ENCODE measurements at regions not wholly inside any gene's neighbourhood (a gene's known extent, or its start where the extent isn't known, plus 50 kb on each side); places are given as distances from the start of the nearest gene placed in this dataset.

DNA sequence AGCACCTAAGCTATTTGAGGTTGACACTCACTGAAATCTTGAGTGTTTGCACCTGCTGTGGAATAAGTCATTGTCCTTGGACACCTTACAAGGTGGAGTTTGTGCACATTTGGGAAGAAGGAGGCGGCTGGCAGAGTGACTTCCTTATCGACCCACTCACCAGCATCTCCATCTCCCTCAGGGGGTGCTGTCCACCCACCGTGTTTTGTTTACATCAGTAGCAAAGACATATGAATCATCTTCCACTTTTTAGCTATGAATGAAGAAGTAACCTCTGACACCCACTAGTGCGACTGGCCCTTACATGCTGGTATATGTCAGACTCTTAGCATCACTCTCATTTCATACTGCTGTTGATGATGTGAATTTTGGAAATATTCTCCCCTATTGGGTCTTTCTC, 119.5 kb upstream of the SGK1 start:
- H3K4me2 ChIP-seq (ENCODE audit: unreplicated experiment) = peak overlapping the region; percentile 78

DNA sequence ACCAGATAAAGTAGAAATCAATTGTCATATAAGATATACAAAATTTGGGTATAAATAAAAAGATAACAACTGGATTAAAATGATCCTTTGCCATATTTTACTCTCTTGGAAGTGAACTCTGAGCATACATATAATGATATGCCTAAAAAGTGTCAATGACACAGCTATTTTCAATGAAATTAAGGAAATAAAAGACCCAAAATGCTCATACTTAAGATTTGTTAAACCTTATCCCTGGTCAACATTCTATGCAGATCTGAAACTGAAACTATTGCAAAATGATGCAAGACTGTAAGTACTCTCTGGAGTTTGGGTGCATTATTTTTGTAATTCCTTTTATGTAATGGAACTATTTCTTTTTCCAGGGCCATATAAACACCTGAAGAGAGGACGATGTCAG, 119.0 kb upstream of the SGK1 start:
- H3K4me3 ChIP-seq = peak overlapping the region; percentile 34
- in situ Hi-C loops (cut with MboI) = loop anchor here (25.0 kb wide), 1 partner anchor 375 kb away; no protein-coding TSS in a partner anchor
- H3K4me2 ChIP-seq (ENCODE audit: unreplicated experiment) = peak overlapping the region; percentile 78
- 57 to 77% methylated on average over 1 of the region's 1 CpG for WGBS, 2 experiments (ENCODE audit: low coverage in 1 of 2, low lambda C conversion rate in 2 of 2, missing lambda C conversion rate in 2 of 2)
- peak; percentile 64 for DNase-seq
- H3K27ac ChIP-seq = peak overlapping the region; percentile 95
- no peaks in the 10 kb centered on the region for H3K79me2 ChIP-seq (ENCODE audit: insufficient read depth)
- peaks cover 28% of the 10 kb centered on the region for H3K4me1 ChIP-seq (ENCODE audit: insufficient read depth)
- H3K27me3 ChIP-seq (replicated peaks; ENCODE audit: insufficient read depth) = no peaks in the 10 kb centered on the region
- H4K20me1 ChIP-seq (ENCODE audit: insufficient read depth) = no peaks in the 10 kb centered on the region
- H3K9me2 ChIP-seq (ENCODE audit: insufficient read depth) = no peaks in the 10 kb centered on the region
- peaks cover 29% of the 10 kb centered on the region for H3F3A ChIP-seq (ENCODE audit: insufficient read depth)
- peak overlapping the region; percentile 49 for H2AFZ ChIP-seq
- H3K36me3 ChIP-seq (ENCODE audit: low read depth) = no peaks in the 10 kb centered on the region
- no peaks in the 10 kb centered on the region for H3K9me3 ChIP-seq (ENCODE audit: low read depth)
- H3K9ac ChIP-seq = peak overlapping the region; percentile 80
- no peak for TF ChIP-seq EZH2phosphoT487 (IDR thresholded peaks at IDR 0.05; ENCODE audit: insufficient read depth, low read depth)
- no peak for TF ChIP-seq EZH2 (IDR thresholded peaks at IDR 0.05; ENCODE audit: insufficient read depth, poor library complexity, severe bottlenecking)

More for the DNA sequence above, 119.5 kb upstream of the SGK1 start:
- peaks cover 27% of the 10 kb centered on the region for H3F3A ChIP-seq (ENCODE audit: insufficient read depth)
- H3K4me3 ChIP-seq = peak overlapping the region; percentile 34; the same call in 1 of the 2 replicates
- in situ Hi-C loops (cut with MboI) = loop anchor here (25.0 kb wide), 1 partner anchor 375 kb away; no protein-coding TSS in a partner anchor
- DNase-seq = peak; percentile 52
- H2AFZ ChIP-seq = peak overlapping the region; percentile 49; the same call in 1 of the 2 replicates
- 49 to 55% methylated on average over 4 of the region's 4 CpGs for WGBS, 2 experiments (ENCODE audit: low coverage in 1 of 2, low lambda C conversion rate in 2 of 2, missing lambda C conversion rate in 2 of 2)
- peak overlapping the region; percentile 80 for H3K9ac ChIP-seq
- no peaks in the 10 kb centered on the region for H3K27me3 ChIP-seq (replicated peaks; ENCODE audit: insufficient read depth)
- H3K9me2 ChIP-seq (ENCODE audit: insufficient read depth) = no peaks in the 10 kb centered on the region
- H3K4me1 ChIP-seq (ENCODE audit: insufficient read depth) = peaks cover 23% of the 10 kb centered on the region
- peak overlapping the region; percentile 95 for H3K27ac ChIP-seq
- no peaks in the 10 kb centered on the region for H3K79me2 ChIP-seq (ENCODE audit: insufficient read depth)
- TF ChIP-seq EZH2phosphoT487 (IDR thresholded peaks at IDR 0.05; ENCODE audit: insufficient read depth, low read depth) (no peak), EZH2 (IDR thresholded peaks at IDR 0.05; ENCODE audit: insufficient read depth, poor library complexity, severe bottlenecking) (no peak)
- H3K36me3 ChIP-seq (ENCODE audit: low read depth) = no peaks in the 10 kb centered on the region
- no peaks in the 10 kb centered on the region for H3K9me3 ChIP-seq (ENCODE audit: low read depth)
- H4K20me1 ChIP-seq (ENCODE audit: insufficient read depth) = no peaks in the 10 kb centered on the region

DNA sequence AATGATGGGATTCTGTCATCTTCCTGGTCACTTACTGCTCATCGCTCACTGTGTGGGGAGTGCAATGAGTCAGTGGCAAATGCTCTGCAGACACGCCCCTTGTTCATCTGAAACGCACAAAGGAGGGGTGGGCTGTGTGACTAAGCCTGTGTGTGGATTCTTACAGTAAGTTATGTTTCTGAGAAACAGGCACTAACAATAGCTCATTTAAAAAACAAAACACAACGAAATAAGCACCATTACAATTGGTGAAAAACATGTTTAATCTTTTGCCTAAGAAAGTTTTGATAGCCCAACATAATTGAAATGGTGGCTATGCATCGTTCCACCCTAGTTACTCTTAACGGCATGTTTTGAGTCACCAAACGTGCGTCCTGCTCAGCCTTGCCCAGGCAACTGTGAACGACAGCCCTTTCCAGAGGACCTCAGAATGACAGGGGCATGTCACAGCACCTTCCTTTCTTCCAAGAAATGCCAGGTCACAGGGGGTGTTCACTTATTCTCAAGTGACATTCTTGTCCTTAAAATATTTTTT, 118.4 kb upstream of the SGK1 start:
- H3K9me3 ChIP-seq (ENCODE audit: low read depth) = no peaks in the 10 kb centered on the region
- no peaks in the 10 kb centered on the region for H4K20me1 ChIP-seq (ENCODE audit: insufficient read depth)
- in situ Hi-C loops (cut with MboI) = loop anchor here (25.0 kb wide), 1 partner anchor 376 kb away; no protein-coding TSS in a partner anchor
- H2AFZ ChIP-seq = peak overlapping the region; percentile 49
- no peaks in the 10 kb centered on the region for H3K9me2 ChIP-seq (ENCODE audit: insufficient read depth)
- peaks cover 34% of the 10 kb centered on the region for H3K4me1 ChIP-seq (ENCODE audit: insufficient read depth)
- H3K27ac ChIP-seq = peak overlapping the region; percentile 95
- H3K36me3 ChIP-seq (ENCODE audit: low read depth) = no peaks in the 10 kb centered on the region
- no peak for TF ChIP-seq EZH2phosphoT487 (IDR thresholded peaks at IDR 0.05; ENCODE audit: insufficient read depth, low read depth)
- TF ChIP-seq EZH2 (IDR thresholded peaks at IDR 0.05; ENCODE audit: insufficient read depth, poor library complexity, severe bottlenecking) = no peak
- peak; percentile 98 for DNase-seq
- no peaks in the 10 kb centered on the region for H3K79me2 ChIP-seq (ENCODE audit: insufficient read depth)
- no peaks in the 10 kb centered on the region for H3K27me3 ChIP-seq (replicated peaks; ENCODE audit: insufficient read depth)
- peak overlapping the region; percentile 80 for H3K9ac ChIP-seq
- H3K4me3 ChIP-seq = peak overlapping the region; percentile 58
- WGBS, 2 experiments (ENCODE audit: low coverage in 1 of 2, low lambda C conversion rate in 2 of 2, missing lambda C conversion rate in 2 of 2) = 1 to 2% methylated on average over 9 of the region's 9 CpGs
- H3K4me2 ChIP-seq (ENCODE audit: unreplicated experiment) = peak overlapping the region; percentile 78
- H3F3A ChIP-seq (ENCODE audit: insufficient read depth) = peaks cover 35% of the 10 kb centered on the region

DNA sequence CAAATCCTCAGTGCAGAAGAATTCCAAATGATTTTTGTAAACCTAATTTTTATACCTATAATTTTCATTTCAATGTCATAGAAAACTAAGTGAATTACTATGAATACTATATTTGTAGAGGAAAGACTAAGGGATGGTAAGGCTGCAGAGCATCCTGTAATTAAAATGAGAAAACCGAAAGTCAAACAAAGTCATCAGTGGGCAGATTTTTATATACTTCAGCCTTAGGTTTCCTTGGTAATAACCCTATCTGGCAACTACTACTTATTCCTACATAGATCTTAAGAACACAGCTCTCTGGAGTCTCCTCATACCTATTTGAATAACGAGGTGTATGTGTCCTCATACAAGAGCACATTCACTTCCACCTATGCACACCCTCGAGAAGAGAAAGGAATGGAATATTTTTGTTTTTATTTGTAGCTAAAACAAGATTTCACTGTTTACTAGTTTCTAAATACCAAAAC, 117.9 kb upstream of the SGK1 start:
- Histone ChIP-seq H3K9me3 (ENCODE audit: low read depth) (no peaks in the 10 kb centered on the region), H3K79me2 (ENCODE audit: insufficient read depth) (no peaks in the 10 kb centered on the region), H3K27me3 (replicated peaks; ENCODE audit: insufficient read depth) (no peaks in the 10 kb centered on the region), H3K4me1 (ENCODE audit: insufficient read depth) (peaks cover 36% of the 10 kb centered on the region), H4K20me1 (ENCODE audit: insufficient read depth) (no peaks in the 10 kb centered on the region), H3K4me3 (peak overlapping the region; percentile 58), H3K4me2 (ENCODE audit: unreplicated experiment) (peak overlapping the region; percentile 78), H3K36me3 (ENCODE audit: low read depth) (no peaks in the 10 kb centered on the region), H3F3A (ENCODE audit: insufficient read depth) (peaks cover 40% of the 10 kb centered on the region), H3K9me2 (ENCODE audit: insufficient read depth) (no peaks in the 10 kb centered on the region), H2AFZ (peak overlapping the region; percentile 36; the same call in 1 of the 2 replicates), H3K27ac (peak overlapping the region; percentile 95), H3K9ac (peak overlapping the region; percentile 80)
- TF ChIP-seq EZH2 (IDR thresholded peaks at IDR 0.05; ENCODE audit: insufficient read depth, poor library complexity, severe bottlenecking) (no peak), EZH2phosphoT487 (IDR thresholded peaks at IDR 0.05; ENCODE audit: insufficient read depth, low read depth) (no peak)
- no peak for DNase-seq
- WGBS, 2 experiments (ENCODE audit: low coverage in 1 of 2, low lambda C conversion rate in 2 of 2, missing lambda C conversion rate in 2 of 2) = 3 to 9% methylated on average over 3 of the region's 3 CpGs
- in situ Hi-C loops (cut with MboI) = loop anchor here (25.0 kb wide), 1 partner anchor 376 kb away; no protein-coding TSS in a partner anchor
